ENCODE measurements at regions not wholly inside any gene's neighbourhood (a gene's known extent, or its start where the extent isn't known, plus 50 kb on each side); places are given as distances from the start of the nearest gene placed in this dataset.

DNA sequence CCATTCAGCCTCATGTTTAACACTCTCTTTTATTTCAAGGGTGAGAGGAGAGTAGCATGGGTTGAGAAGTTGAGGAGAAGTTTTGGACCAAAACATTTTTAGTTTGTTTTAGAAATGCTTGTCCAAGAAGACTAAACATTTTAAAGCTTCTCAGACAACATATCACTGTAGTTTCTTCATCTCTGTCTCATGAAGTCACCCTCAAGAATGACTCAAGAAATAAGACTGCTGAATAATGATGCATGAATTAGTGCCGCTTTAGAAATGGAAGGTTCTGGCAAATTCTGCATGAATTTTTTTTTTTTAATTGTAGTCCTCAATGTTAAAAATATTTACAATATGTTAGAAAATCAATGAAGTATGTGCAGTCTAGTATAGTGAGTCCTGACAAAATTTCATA is 422.7 kb upstream of the ARGLU1 start:
- DNase-seq, result no peak

- no peak for DNase-seq
Observed at GRCh38 chr13:106989876-106990275, 421.9 kb upstream of the ARGLU1 start.

- DNase-seq, result peak; percentile 68
Observed at GRCh38 chr13:106987427-106987785, 419.5 kb upstream of the ARGLU1 start.

DNA sequence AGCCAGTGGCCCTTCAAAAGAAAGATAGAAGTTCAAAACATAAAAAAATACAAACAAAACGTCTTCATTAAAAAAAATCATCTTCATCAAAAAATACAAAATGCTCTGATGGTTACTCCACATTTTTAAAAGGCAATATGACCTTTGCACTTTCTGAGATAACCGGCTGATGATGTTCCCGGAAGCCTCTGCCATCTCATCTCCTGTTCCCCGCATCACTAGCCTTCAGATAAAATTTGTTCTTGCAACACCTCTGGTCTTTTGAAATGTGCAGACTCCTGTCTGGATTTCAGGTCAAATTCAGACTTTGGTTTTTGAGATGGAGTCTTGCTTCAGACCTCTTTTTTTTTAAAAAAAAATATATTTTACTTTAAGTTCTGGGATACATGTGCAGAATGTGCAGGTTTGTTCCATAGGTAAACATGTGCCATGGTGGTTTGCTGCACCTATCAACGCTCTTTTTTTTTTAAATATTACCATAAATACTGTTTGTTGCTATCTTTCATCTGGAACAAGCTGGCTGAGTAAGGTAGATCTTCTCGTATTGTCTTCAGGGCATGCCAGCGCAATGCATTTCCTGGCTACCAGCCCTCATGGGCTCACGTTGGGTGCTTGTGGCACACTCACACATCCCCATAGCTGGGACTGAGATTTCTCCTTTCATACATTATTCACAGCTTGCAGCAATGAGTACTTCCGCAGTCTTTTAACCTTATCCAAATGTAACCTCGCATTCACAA is 418.9 kb upstream of the ARGLU1 start:
- no peak for DNase-seq

DNA sequence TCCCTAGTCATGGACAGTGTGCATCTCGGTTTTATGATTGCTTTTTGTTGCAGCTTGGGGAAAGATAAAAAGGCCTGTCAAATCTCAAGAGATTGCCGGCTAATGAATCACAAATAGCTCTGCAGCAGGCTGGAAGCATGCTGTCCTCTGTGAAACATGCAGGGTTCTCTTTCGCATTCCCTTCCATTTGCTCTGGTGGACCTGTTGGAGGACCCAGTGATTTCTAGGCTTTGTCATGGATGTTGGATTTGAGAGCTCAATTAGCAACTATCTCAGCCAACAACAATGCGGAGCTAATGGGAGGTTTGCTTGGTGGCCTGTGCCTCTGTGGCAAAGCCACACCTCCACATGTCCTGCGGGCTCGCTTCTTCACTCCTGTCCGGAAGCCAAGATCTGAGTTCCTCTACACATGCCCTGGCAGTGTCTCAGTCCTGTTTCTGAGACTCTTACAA is 418.1 kb upstream of the ARGLU1 start:
- DNase-seq, result no peak

- DNase-seq, result no peak
Observed at GRCh38 chr13:106985481-106985880, 417.5 kb upstream of the ARGLU1 start.

DNA sequence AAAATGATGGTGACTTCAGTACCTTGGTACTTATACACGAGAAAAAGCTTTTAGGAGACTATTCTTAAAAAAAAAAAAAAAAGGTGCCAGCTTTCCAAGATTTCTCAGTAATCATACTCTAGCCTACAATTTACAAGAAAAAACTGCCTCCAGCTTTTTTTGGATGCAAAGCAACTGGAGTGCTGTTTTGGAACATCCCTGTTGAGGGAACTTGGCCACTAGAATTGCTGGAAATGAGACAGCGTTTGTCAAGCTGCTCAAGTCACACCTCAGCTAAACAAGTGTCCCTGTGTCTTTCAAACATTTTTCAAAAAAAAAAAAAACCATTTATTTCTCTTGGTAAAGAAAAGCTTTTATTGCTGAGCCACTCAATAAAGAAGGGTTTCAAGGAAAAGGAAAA is 413.1 kb upstream of the ARGLU1 start:
- DNase-seq, result no peak

- DNase-seq, result no peak
Observed at GRCh38 chr13:106967391-106967790, 399.5 kb upstream of the ARGLU1 start.

DNA sequence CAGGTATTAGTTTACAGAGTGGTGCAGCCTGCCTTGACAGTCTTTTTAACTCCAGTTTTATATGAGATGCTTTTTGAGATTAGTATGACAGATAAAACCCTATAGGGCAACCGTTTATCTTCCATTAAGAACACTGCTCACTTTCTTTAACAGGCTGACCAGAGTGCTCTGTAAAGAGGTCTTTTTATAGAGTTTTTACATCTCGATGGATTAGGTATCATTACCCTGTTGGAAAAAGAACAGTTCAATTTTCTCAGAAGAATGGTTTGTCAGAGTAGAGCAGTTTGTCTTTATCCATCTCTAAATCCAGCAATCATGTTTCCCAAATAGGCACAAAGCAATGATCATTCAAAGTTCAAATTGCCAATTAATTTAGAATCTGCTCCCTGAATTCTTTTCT is 395.2 kb upstream of the ARGLU1 start:
- DNase-seq, result no peak

DNA sequence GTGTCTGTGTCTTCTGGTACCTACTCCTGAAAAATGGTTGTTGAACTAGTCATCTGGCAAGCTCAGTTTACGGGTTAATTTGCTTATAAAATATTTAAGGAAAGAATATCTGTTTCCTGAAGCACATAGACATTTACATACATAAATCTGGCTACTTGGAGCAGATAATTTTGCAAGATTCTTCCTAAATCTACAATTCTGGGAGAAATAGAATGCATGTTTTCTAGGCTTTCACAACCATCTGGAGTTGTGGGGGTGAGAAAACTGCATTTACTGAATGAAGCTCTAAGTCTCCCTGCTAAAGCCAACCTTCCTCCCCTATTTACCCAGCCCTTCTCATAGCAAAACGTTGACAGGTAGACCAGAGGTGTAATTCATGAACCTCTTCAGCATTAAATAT is 393.7 kb upstream of the ARGLU1 start:
- DNase-seq, result no peak

GRCh38 chr13:106961216-106961615 is 393.3 kb upstream of the ARGLU1 start:
- no peak for DNase-seq

DNA sequence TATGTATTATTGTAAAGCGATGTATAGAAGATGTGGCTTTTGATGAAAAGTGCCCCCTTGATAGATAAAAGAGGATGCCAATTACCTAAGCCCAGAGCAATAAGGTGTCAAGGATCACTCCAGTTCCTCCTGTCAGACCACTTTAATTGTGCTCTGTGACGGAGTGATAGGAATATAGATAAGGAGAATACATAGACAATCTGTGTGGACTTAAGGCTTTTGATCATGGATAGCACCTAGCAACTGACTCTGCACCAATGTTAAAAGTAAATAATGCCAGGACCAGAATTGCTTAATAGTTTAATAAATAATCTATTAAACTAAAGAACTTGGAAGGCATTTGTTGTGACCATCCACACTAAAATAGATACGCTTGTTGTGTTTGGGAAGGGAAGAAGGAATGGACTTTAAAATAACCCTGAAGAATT is 390.7 kb upstream of the ARGLU1 start:
- DNase-seq, result no peak

- no peak for DNase-seq
Observed at GRCh38 chr13:106942563-106942962, 374.6 kb upstream of the ARGLU1 start.

DNA sequence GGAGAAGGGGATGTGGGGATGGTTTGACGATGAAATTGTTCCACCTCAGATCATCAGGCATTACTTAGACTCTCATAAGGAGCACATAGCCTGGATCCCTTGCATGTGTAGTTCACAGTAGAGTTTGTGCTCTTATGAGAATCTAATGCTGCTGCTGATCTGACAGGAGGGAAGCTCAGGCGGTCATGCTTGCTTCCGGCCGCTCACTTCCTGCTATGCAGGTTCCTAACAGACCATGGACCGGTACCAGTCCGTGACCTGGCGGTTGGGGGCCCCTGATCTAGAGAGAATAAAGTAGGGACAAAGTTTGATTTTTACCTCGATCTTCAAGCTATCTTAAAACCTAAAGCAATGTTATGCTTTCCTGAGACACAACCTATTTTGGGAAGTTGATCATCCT is 373.8 kb upstream of the ARGLU1 start:
- DNase-seq, result no peak

- no peak for DNase-seq
Observed at GRCh38 chr13:106927421-106927820, 359.5 kb upstream of the ARGLU1 start.

DNA sequence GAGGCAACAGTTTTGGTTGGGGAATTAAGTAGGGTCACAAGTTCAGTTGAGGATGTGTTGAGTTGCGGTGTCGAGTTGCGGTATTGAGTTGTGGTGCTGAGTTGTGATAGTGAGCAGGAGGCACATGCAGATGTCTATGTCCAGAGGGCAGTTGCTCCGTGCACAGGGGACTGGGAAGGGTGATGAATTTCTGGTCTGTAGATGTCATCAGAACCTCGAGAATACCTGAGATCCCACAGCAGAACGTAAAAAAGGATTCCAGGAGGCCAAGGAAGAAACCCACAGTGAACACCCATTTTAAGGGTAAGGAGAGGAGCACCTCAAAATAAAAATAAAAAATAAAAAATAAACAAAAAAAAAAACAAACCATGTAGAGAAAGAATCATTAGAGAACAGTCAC is 354.4 kb upstream of the ARGLU1 start:
- no peak for DNase-seq

DNA sequence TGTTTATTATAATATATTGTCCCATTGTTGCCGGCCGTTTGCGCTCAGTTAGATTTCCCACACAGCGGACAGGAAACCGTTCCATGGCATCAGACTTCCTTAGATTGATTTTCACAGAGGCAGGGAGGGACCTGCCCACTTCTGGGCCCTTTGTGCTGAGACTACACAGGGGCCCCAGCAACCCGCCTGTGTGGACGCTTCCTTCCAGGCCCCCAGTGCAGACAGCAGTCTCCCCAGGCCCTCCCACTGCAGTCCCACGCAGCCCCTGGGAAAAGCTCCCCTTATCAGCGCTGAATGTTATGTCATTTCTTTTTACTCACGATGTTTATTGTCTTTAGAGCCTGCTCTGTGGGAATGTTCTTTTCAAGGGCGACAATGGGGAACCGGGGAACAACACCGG is 351.7 kb upstream of the ARGLU1 start:
- no peak for DNase-seq

GRCh38 chr13:106919133-106919532 is 351.2 kb upstream of the ARGLU1 start:
- DNase-seq, result no peak

DNA sequence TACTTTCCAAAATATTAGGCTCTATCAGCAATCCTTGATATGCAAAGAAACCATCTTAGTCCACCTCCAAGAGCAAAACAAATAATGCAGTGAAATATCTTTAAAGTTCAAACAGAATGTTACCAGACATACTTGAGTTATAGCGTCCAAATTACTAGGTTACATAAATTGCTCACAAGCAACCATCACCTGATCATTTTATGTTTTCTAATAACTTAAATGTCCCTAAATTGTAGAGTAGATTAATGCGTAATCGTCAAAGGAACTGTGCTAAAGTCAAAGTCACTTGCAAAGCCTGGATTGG is 350.6 kb upstream of the ARGLU1 start:
- no peak for DNase-seq

DNA sequence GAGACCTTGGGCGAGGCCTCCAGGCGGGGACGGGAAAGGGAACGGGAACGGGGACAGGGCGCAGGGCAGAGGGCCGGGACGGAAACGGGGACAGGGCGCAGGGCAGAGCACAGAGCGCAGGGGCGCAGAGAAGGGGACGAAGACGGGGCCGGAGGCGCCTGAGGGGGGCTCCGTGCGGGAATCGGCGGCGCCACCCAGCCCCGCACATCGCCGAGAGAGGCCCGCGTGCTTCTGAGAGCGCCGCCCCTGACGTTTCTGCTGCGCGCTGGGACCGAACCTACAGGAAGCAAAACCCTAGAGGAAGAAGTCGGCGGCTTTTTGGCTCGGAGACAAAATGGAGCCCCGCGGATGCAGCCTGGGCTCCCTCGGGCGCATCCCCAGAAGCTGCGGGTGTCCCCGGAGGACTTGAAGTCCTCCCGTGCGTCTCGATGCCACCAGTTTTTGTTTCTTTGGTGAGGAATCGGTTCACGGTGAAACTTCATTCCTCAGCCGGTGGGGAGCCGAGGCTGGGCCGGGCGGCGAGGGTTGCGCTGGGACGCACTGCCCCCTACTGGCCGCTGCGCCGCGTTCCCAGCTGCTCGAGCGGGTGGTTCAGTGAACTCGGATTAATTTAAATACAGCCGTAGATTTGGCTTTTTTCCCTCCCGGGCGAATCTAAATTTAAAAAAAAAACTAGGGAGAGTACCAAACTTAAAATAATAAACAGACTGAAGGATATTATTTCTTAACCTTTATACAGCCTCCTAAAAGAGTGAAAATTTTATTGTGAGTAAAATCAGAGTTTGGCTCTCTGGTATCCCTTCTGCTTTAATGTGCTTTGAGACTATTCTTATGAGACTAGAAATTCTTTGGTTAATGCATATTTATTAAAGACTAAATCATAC is 350.0 kb upstream of the ARGLU1 start:
- peak; percentile 94 for DNase-seq

DNA sequence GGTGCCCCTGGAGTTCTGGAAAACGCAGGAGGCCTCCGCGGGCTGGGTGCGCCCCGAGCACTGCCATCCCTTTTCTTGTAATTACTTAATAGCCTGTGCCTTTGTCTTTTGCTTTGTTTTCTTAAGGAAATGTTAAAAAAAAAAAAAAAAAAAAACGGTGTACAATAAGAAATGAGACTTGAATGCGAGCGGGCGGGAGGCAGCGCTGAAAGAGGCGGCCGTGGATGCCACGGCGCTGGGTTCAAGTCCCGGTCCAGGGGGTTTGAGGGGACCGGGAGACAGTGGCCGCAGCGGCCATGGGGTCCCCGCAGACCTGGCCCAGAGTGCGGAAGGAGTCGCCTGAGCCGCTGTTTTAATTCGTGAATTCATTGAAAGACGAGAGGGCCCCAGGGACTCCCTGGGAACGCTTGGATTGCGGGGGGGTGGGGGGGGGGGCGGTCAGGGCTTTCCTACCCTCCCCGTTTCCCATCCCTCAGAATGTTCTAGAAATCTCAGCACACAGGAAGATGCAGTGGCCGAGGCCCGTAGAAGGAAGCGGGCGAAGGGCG is 349.2 kb upstream of the ARGLU1 start:
- no peak for DNase-seq

DNA sequence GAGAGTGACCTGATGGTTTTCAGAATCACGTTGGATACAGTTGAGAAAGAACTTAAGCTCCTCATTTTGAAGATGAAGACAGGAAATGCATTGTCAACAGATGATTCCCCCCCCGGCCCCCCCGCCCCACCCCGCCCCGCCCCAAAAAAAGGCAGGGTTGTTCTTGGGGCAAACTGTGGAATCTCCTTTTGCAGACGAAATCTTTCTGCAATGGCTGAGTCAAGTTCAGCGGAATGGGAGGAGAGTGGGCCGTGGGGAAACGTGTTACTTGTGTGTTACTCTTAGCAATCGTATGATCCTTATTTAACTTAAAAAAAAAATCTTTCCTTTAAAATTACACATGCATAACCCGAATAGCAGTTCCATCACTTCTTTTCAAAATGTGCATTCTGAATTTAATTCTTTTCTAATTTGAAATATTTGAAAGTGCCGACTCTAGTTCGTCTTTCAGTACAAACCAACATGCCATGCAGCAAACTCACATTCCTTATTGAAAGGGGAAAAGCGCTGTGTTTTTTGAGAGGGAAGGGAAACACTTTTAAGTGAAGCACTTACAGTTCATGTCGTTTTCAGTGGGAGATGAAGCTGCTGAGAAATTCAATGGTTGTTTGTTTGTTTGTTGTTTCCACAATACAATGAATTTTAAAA is 348.5 kb upstream of the ARGLU1 start:
- DNase-seq, result no peak

DNA sequence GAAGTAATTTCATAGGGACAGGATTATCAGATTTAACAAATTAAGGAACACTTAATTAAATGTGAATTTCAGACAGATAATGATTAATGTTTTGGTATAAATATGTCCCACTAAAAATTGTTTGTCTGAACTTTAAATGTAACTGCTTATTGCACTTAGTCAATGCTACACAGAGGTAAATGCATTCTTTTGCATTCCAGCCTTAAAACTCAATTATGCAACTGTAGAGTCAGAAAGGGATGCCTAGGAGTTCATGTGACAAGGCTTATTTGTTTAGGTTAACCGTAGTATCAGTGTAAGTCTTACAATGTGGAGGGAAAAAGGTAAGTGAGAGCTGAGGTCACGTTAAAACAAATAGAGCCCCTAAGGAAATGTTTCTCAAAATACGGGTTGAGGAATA is 347.2 kb upstream of the ARGLU1 start:
- no peak for DNase-seq

GRCh38 chr13:106911627-106912026 is 343.7 kb upstream of the ARGLU1 start:
- no peak for DNase-seq
